Prostate gland (tissue), 2 donors: ENCODE measurements at regions not wholly inside any gene's neighbourhood (a gene's known extent, or its start where the extent isn't known, plus 50 kb on each side); places are given as distances from the start of the nearest gene placed in this dataset.

Experiments
- DNase-seq: peaks from one replicate; pipeline ENCODE4 v3.0.0-alpha.2; 2019; ENCODE audit warnings: low spot score
- H3K27ac ChIP-seq, 2 donors: fragments of 200-600 bp; sonication (generic); 2 replicates each; pipeline ENCODE4 v1.5.1; 2017 to 2019
- H3K27me3 ChIP-seq: fragments of 200-600 bp; sonication (generic); replicated peaks from 2 replicates; pipeline ENCODE4 v1.5.1; 2019; ENCODE audit not compliant: insufficient read depth
- H3K36me3 ChIP-seq, 2 donors: fragments of 200-600 bp; sonication (generic); 1 replicate in 1 of 2; 2 replicates in 1 of 2; pipeline versions ENCODE4 v1.5.1 to v1.8.1; 2017 to 2019
- H3K4me1 ChIP-seq: fragments of 200-600 bp; sonication (generic); replicated peaks from 2 replicates; pipeline ENCODE4 v1.5.1; 2019
- H3K4me3 ChIP-seq, 2 donors: fragments of 200-600 bp; sonication (generic); 2 replicates each; pipeline ENCODE4 v1.5.1; 2017 to 2019
- H3K9me3 ChIP-seq: fragments of 200-600 bp; sonication (generic); 2 replicates; pipeline ENCODE4 v1.5.1; 2017
- CTCF ChIP-seq, 4 experiments: fragments of 200-600 bp in 2 of 4; fragments of 450-650 bp in 2 of 4; sonication (generic) in 2 of 4; IDR thresholded peaks; 1 replicate in 3 of 4; 2 replicates in 1 of 4; pipeline ENCODE4 v1.5.1; 2016 to 2019; ENCODE audit warnings: antibody characterized with exemption in 4 of 4, mild to moderate bottlenecking in 2 of 4, moderate library complexity in 2 of 4
- POLR2A ChIP-seq: fragments of 450-650 bp; IDR thresholded peaks from one replicate; pipeline ENCODE4 v1.6.1; 2016; ENCODE audit warnings: antibody characterized with exemption, mild to moderate bottlenecking
- POLR2AphosphoS5 ChIP-seq: sonication (generic); formaldehyde crosslinking; IDR thresholded peaks from one replicate; pipeline ENCODE4 v1.6.1; 2017; ENCODE audit warnings: antibody characterized with exemption
- WGBS: methylation state at CpG from one replicate; pipeline ENCODE4 v1.1.5; 2018; 5-methylcytosine and 5-hydroxymethylcytosine counted together
- intact Hi-C: fragments of 100-400 bp; cut with DNase I; formaldehyde crosslinking; loops from one replicate; pipeline ENCODE4 v1.14.2; 2022

- intact Hi-C loops, result no loop called here
- no peak overlapping the region for H3K4me3 ChIP-seq
- TF ChIP-seq POLR2A (no peak), CTCF (IDR thresholded peaks at IDR 0.05) (no peak), POLR2AphosphoS5 (no peak)
These were observed 679.6 kb downstream of the HS3ST4 start for GRCh38 chr16:26371349-26371869.

GRCh38 chr16:26374279-26374925, 682.6 kb downstream of the HS3ST4 start:
- intact Hi-C loops, result no loop called here
- no peaks in the 10 kb centered on the region for H3K36me3 ChIP-seq
- DNase-seq, result no peak
- no peak overlapping the region for H3K27ac ChIP-seq
- H3K9me3 ChIP-seq, result no peaks in the 10 kb centered on the region
- TF ChIP-seq POLR2AphosphoS5, result no peak
- TF ChIP-seq POLR2A, result no peak
- TF ChIP-seq CTCF (IDR thresholded peaks at IDR 0.05), result no peak
- H3K4me3 ChIP-seq, result no peak overlapping the region
- no peaks in the 10 kb centered on the region for H3K4me1 ChIP-seq
- H3K27me3 ChIP-seq, result no peaks in the 10 kb centered on the region
- WGBS, result 82% methylated on average over 4 of the region's 4 CpGs

More at GRCh38 chr16:26371349-26371869, 679.6 kb downstream of the HS3ST4 start:
- Histone ChIP-seq H3K36me3 (no peaks in the 10 kb centered on the region), H3K27me3 (no peaks in the 10 kb centered on the region), H3K4me1 (no peaks in the 10 kb centered on the region), H3K27ac (no peak overlapping the region), H3K9me3 (no peaks in the 10 kb centered on the region)
- WGBS, result 74% methylated on average over 1 of the region's 1 CpG
- no peak for DNase-seq

- H3K36me3 ChIP-seq, result no peaks in the 10 kb centered on the region
- DNase-seq, result no peak
- intact Hi-C loops, result no loop called here
- no peak for TF ChIP-seq CTCF (IDR thresholded peaks at IDR 0.05)
- no peak for TF ChIP-seq POLR2A
- no peak for TF ChIP-seq POLR2AphosphoS5
- WGBS, result 46% methylated on average over 2 of the region's 2 CpGs
- H3K27ac ChIP-seq, result no peak overlapping the region
- no peaks in the 10 kb centered on the region for H3K27me3 ChIP-seq
- no peaks in the 10 kb centered on the region for H3K9me3 ChIP-seq
- no peaks in the 10 kb centered on the region for H3K4me1 ChIP-seq
- H3K4me3 ChIP-seq, result no peak overlapping the region
These were observed 684.1 kb upstream of the C16orf82 start for GRCh38 chr16:26382586-26382985.

GRCh38 chr16:26386096-26386495, 680.6 kb upstream of the C16orf82 start:
- WGBS, result 38% methylated on average over 3 of the region's 3 CpGs
- intact Hi-C loops, result no loop called here
- no peaks in the 10 kb centered on the region for H3K4me1 ChIP-seq
- no peak for TF ChIP-seq POLR2A
- TF ChIP-seq POLR2AphosphoS5, result no peak
- TF ChIP-seq CTCF (IDR thresholded peaks at IDR 0.05), result no peak
- no peak for DNase-seq
- no peaks in the 10 kb centered on the region for H3K27me3 ChIP-seq
- H3K36me3 ChIP-seq, result no peaks in the 10 kb centered on the region
- H3K9me3 ChIP-seq, result no peaks in the 10 kb centered on the region
- H3K27ac ChIP-seq, result no peak overlapping the region
- H3K4me3 ChIP-seq, result no peak overlapping the region

- Histone ChIP-seq H3K4me3 (no peak overlapping the region), H3K4me1 (no peaks in the 10 kb centered on the region), H3K27ac (no peak overlapping the region), H3K36me3 (no peaks in the 10 kb centered on the region), H3K9me3 (no peaks in the 10 kb centered on the region), H3K27me3 (no peaks in the 10 kb centered on the region)
- no peak for TF ChIP-seq CTCF (IDR thresholded peaks at IDR 0.05)
- no peak for TF ChIP-seq POLR2A
- no peak for TF ChIP-seq POLR2AphosphoS5
- no peak for DNase-seq
- intact Hi-C loops, result no loop called here
These were observed 674.9 kb upstream of the C16orf82 start for GRCh38 chr16:26391833-26392232.
